Sigmoid colon (tissue), 6 donors: ENCODE measurements at regions not wholly inside any gene's neighbourhood (a gene's known extent, or its start where the extent isn't known, plus 50 kb on each side); places are given as distances from the start of the nearest gene placed in this dataset.
A peak's percentile ranks its signal among the peaks of the same experiment; 100 is the strongest.
"Not testable (repeated sequence)": the region's sequence is repeated elsewhere in the genome, so short reads cannot be mapped to it uniquely, and the experiment has no call there.

Source experiments
- DNase-seq: peaks from one replicate; pipeline ENCODE4 v3.0.0-alpha.2; 2019
- H3K27ac ChIP-seq, 4 donors: fragments of 200-600 bp; sonication (generic); one replicate each; pipeline ENCODE4 v1.5.1; 2016 to 2019; ENCODE audit warnings: mild to moderate bottlenecking in 1 of 4
- H3K27me3 ChIP-seq, 3 donors: fragments of 200-600 bp; sonication (generic); one replicate each; pipeline ENCODE4 v1.5.1; 2019; ENCODE audit warnings: mild to moderate bottlenecking in 1 of 3
- H3K36me3 ChIP-seq, 4 donors: fragments of 200-600 bp; sonication (generic); one replicate each; pipeline ENCODE4 v1.5.1; 2016 to 2019
- H3K4me1 ChIP-seq, 4 donors: fragments of 200-600 bp; sonication (generic); one replicate each; pipeline ENCODE4 v1.5.1; 2017 to 2019
- H3K4me3 ChIP-seq, 4 donors: fragments of 200-600 bp; sonication (generic); one replicate each; pipeline ENCODE4 v1.5.1; 2017 to 2019; ENCODE audit warnings: mild to moderate bottlenecking in 2 of 4, moderate library complexity in 1 of 4
- H3K9me3 ChIP-seq, 4 donors: fragments of 200-600 bp in 3 of 4; sonication (generic) in 3 of 4; one replicate each; pipeline versions ENCODE4 v1.5.1 to v1.6.1; 2013 to 2019
- EP300 ChIP-seq, 4 donors: sonication (generic); formaldehyde crosslinking; IDR thresholded peaks; one replicate each; pipeline ENCODE4 v1.6.1; 2017; ENCODE audit warnings: antibody characterized with exemption in 4 of 4
- POLR2A ChIP-seq, 2 donors: fragments of 450-650 bp; IDR thresholded peaks; one replicate each; pipeline ENCODE4 v1.6.1; 2016; ENCODE audit warnings: antibody characterized with exemption in 2 of 2, mild to moderate bottlenecking in 2 of 2, moderate library complexity in 2 of 2
- POLR2AphosphoS5 ChIP-seq, 4 donors: sonication (generic); formaldehyde crosslinking; IDR thresholded peaks; one replicate each; pipeline ENCODE4 v1.6.1; 2017; ENCODE audit warnings: antibody characterized with exemption in 4 of 4
- WGBS, 2 donors: extraction: QIAGEN DNeasy Blood & Tissue Kit; methylation state at CpG; one replicate each; pipeline ENCODE4 v1.1.7; 2013; 5-methylcytosine and 5-hydroxymethylcytosine counted together
- intact Hi-C: fragments of 100-400 bp; cut with DNase I; formaldehyde crosslinking; loops from one replicate; pipeline ENCODE4 v1.15.1; 2023
- TF ChIP-seq, protein P1 (sequence below), 4 experiments: fragments of 450-650 bp in 3 of 4; fragments of 200-600 bp in 1 of 4; IDR thresholded peaks; one replicate each; pipeline ENCODE4 v1.5.1; 2016 to 2019; ENCODE audit warnings: antibody characterized with exemption in 4 of 4, mild to moderate bottlenecking in 3 of 4, moderate library complexity in 2 of 4
- donor health status: healthy with polysubstance abuse.
- donor health status: healthy.

- Histone ChIP-seq H3K4me1 (no peaks in the 10 kb centered on the region), H3K4me3 (no peak overlapping the region), H3K27me3 (no peaks in the 10 kb centered on the region), H3K36me3 (no peaks in the 10 kb centered on the region), H3K9me3 (no peaks in the 10 kb centered on the region), H3K27ac (no peak overlapping the region)
- intact Hi-C loops, result no loop called here
- no peak for DNase-seq
- WGBS, 2 donors, result 72 to 81% methylated on average over 10 of the region's 10 CpGs
- TF ChIP-seq POLR2AphosphoS5 (IDR thresholded peaks at IDR 0.05) (no peak), EP300 (IDR thresholded peaks at IDR 0.05) (no peak), POLR2A (IDR thresholded peaks at IDR 0.05) (no peak)
- TF ChIP-seq, protein P1, sequence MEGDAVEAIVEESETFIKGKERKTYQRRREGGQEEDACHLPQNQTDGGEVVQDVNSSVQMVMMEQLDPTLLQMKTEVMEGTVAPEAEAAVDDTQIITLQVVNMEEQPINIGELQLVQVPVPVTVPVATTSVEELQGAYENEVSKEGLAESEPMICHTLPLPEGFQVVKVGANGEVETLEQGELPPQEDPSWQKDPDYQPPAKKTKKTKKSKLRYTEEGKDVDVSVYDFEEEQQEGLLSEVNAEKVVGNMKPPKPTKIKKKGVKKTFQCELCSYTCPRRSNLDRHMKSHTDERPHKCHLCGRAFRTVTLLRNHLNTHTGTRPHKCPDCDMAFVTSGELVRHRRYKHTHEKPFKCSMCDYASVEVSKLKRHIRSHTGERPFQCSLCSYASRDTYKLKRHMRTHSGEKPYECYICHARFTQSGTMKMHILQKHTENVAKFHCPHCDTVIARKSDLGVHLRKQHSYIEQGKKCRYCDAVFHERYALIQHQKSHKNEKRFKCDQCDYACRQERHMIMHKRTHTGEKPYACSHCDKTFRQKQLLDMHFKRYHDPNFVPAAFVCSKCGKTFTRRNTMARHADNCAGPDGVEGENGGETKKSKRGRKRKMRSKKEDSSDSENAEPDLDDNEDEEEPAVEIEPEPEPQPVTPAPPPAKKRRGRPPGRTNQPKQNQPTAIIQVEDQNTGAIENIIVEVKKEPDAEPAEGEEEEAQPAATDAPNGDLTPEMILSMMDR (IDR thresholded peaks at IDR 0.05), result no peak
Measured at GRCh38 chr4:137804906-137805495, 272.7 kb upstream of the PCDH18 start.

- Histone ChIP-seq H3K4me1 (no peaks in the 10 kb centered on the region), H3K9me3 (no peaks in the 10 kb centered on the region), H3K27ac (no peak overlapping the region), H3K36me3 (no peaks in the 10 kb centered on the region), H3K27me3 (no peaks in the 10 kb centered on the region), H3K4me3 (no peak overlapping the region)
- intact Hi-C loops, result no loop called here
- no peak for DNase-seq
- WGBS, 2 donors, result 0 to 58% methylated on average over 1 of the region's 1 CpG
- TF ChIP-seq, protein P1 (IDR thresholded peaks at IDR 0.05), result no peak
- TF ChIP-seq EP300 (IDR thresholded peaks at IDR 0.05), result no peak
- no peak for TF ChIP-seq POLR2A (IDR thresholded peaks at IDR 0.05)
- TF ChIP-seq POLR2AphosphoS5 (IDR thresholded peaks at IDR 0.05), result no peak
Measured at GRCh38 chr4:137800861-137801260, 268.6 kb upstream of the PCDH18 start.

DNA sequence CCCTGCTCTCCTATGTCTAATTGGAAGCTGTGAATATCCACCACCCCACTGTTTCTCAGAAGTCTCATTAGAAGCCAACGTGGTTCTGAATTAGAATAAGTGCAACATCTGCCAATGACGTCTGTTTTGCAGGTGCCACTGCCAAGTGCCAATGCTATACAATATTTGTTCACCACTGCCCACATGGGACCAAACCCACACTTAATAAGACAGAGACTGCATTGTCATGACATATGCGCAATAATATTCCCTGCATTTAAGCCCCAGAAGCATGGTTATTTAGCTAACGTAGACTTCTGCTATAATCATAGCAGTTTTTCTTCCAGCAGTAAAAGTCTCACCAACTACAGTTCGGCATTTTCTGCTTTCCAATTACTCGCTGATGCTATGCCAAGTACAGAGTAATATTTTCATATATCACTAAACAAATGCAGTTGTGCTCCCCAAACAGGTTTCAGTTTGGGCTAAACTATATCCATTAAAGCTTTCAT is 262.5 kb upstream of the PCDH18 start:
- H3K27me3 ChIP-seq, result no peaks in the 10 kb centered on the region
- TF ChIP-seq POLR2AphosphoS5 (IDR thresholded peaks at IDR 0.05) (no peak), POLR2A (IDR thresholded peaks at IDR 0.05) (no peak), EP300 (IDR thresholded peaks at IDR 0.05) (no peak)
- TF ChIP-seq, protein P1 (IDR thresholded peaks at IDR 0.05), result no peak
- H3K4me1 ChIP-seq, result peaks cover 0 to 9% (median 4%) of the 10 kb centered on the region in 4 donors
- 32 to 67% methylated on average over 6 of the region's 6 CpGs for WGBS, 2 donors
- no peaks in the 10 kb centered on the region for H3K36me3 ChIP-seq
- peak overlapping the region in 1 of 4 donors; percentile 5 for H3K27ac ChIP-seq
- no peaks in the 10 kb centered on the region for H3K9me3 ChIP-seq
- DNase-seq, result no peak
- intact Hi-C loops, result no loop called here
- peak overlapping the region in 3 of 4 donors; percentile 18 to 28 (median 26) for H3K4me3 ChIP-seq

DNA sequence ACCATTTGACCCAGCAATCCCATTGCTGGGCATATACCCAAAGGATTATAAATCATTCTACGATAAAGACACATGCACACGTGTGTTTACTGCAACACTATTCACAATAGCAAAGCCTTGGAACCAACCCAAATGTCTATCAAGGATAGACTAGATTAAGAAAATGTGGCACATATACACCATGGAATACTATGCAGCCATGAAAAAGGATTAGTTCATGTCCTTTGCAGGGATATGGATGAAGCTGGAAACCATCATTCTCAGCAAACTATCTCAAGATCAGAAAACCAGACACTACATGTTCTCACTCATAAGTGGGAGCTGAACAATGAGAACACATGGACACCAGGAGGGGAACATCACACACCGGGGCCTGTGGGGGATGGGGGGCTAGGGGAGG is 257.0 kb upstream of the PCDH18 start:
- H3K4me3 ChIP-seq, H3K4me1 ChIP-seq, intact Hi-C loops, H3K9me3 ChIP-seq, H3K27me3 ChIP-seq, DNase-seq, H3K27ac ChIP-seq, H3K36me3 ChIP-seq: not testable (repeated sequence)
- 77 to 91% methylated on average over 3 of the region's 3 CpGs for WGBS, 2 donors

- H3K27ac ChIP-seq, intact Hi-C loops, H3K9me3 ChIP-seq, H3K36me3 ChIP-seq, H3K27me3 ChIP-seq, H3K4me3 ChIP-seq, H3K4me1 ChIP-seq: not testable (repeated sequence)
- 73 to 74% methylated on average over 7 of the region's 7 CpGs for WGBS, 2 donors
- DNase-seq, result peak; percentile 48
Measured at GRCh38 chr4:137783923-137784322, 251.6 kb upstream of the PCDH18 start.

- TF ChIP-seq POLR2A (IDR thresholded peaks at IDR 0.05), result no peak
- TF ChIP-seq, protein P1 (IDR thresholded peaks at IDR 0.05), result no peak
- no peak for TF ChIP-seq EP300 (IDR thresholded peaks at IDR 0.05)
- no peak for TF ChIP-seq POLR2AphosphoS5 (IDR thresholded peaks at IDR 0.05)
- H3K36me3 ChIP-seq, result no peaks in the 10 kb centered on the region
- no peak for DNase-seq
- 41 to 67% methylated on average over 3 of the region's 3 CpGs for WGBS, 2 donors
- H3K27me3 ChIP-seq, result no peaks in the 10 kb centered on the region
- no peak overlapping the region for H3K27ac ChIP-seq
- H3K4me3 ChIP-seq, result no peak overlapping the region
- no peaks in the 10 kb centered on the region for H3K9me3 ChIP-seq
- H3K4me1 ChIP-seq, result no peaks in the 10 kb centered on the region
- intact Hi-C loops, result no loop called here
Measured at GRCh38 chr4:137775701-137776100, 243.4 kb upstream of the PCDH18 start.
